G401 (cell line): ENCODE measurements at regions not wholly inside any gene's neighbourhood (a gene's known extent, or its start where the extent isn't known, plus 50 kb on each side); places are given as distances from the start of the nearest gene placed in this dataset.
"Not testable (repeated sequence)": the region's sequence is repeated elsewhere in the genome, so short reads cannot be mapped to it uniquely, and the experiment has no call there.

ENCODE experiments used
- DNase-seq: peaks from one replicate; pipeline ENCODE4 v3.0.0-alpha.2; 2015; ENCODE audit warnings: low spot score
- in situ Hi-C: cut with HindIII; loops from 2 replicates; pipeline ENCODE4 v1.10.0; 2016; ENCODE audit warnings: low sequenced_read_pairs, mixed read lengths

- in situ Hi-C loops = no loop called here
- no peak for DNase-seq
Measured at GRCh38 chr7:113030489-113030888, 56.1 kb downstream of the GPR85 start.

DNA sequence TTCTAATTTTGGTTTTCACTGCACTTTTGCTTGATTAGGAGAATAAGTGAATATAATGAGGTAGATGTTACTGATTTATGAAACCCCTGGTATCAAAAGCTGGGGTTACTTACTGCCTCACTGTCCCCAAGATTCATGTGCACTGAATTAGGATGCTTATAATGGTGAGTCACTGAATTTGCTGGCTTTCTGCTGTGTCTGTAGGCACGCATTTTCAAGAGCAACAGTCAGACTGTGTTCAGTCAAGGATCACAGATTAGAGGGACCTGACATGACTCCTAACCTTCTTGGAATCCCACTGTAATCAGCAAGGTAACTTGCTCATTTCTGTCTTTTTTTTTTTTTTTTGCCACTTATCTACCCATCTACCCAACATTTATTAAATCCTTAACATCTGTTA is 59.7 kb downstream of the GPR85 start:
- no peak for DNase-seq
- in situ Hi-C loops = no loop called here

GRCh38 chr7:113017144-113017857 is 69.3 kb downstream of the GPR85 start:
- DNase-seq, in situ Hi-C loops: not testable (repeated sequence)

DNA sequence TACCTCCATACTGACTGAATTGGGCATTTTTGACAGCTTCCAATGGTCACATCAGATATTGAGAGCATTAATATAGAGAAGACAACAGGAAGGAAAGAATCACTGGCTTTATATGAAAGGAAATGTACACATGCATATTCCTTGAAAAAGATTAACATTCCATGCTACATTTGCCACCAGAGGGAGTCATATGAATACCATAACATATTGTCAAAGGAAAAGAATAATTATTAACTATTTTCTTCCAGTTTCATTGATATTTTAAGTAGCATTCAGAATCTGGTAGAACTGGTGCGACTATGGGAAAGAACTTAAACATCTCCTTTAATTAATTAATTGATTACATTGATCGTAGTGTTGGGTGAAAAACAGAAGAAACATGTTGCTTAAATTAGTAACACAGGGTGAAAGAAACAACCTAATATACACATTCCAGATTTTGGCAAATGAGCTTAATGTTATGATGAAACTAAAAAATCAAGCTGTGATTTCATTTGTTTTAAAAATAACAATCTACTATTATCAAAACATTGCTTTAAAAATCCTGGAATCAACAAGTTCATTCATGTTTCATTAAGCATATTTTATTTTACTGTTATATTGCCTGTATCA is 71.5 kb downstream of the GPR85 start:
- DNase-seq = peak; percentile 40
- in situ Hi-C loops = no loop called here

DNA sequence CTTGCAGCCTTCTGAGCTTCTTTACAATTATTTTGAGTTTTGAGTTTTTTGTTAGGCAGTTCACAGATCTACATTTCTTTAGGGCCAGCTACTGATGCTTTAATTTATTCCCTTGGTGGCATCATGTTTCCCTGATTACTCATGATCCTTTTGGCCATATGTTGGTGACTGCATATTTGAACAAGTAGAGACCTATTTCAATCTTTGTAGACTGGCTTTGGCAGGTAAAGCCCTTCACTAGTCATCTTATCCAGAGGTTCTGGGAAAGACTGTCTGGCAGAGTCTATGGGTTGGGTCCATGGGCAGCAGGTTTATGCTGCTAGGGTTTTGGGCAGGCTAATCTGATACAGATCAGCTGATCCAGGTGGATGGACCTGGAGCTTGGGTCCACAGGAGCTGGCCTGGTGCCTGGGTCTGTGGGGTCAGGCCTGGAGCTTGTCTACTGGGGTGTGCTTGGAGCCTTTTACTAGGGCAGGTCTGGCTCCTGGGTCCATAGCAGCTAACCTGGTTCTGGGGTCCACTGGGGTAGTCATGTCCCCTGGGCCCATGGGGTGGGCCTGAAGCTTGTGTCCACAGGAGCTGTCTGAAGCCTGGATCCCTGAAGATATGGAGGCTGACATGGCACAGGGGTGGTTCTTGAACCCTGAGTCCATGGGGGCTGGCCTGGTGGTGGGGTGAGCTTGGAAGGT is 72.7 kb downstream of the GPR85 start:
- in situ Hi-C loops = no loop called here
- DNase-seq = no peak

- in situ Hi-C loops, DNase-seq: not testable (repeated sequence)
Measured at GRCh38 chr7:113012862-113013261, 73.8 kb downstream of the GPR85 start.

- no peak for DNase-seq
- in situ Hi-C loops = no loop called here
Measured at GRCh38 chr7:113010377-113010776, 76.2 kb downstream of the GPR85 start.

GRCh38 chr7:113008755-113009154 is 77.9 kb downstream of the GPR85 start:
- in situ Hi-C loops = no loop called here

DNA sequence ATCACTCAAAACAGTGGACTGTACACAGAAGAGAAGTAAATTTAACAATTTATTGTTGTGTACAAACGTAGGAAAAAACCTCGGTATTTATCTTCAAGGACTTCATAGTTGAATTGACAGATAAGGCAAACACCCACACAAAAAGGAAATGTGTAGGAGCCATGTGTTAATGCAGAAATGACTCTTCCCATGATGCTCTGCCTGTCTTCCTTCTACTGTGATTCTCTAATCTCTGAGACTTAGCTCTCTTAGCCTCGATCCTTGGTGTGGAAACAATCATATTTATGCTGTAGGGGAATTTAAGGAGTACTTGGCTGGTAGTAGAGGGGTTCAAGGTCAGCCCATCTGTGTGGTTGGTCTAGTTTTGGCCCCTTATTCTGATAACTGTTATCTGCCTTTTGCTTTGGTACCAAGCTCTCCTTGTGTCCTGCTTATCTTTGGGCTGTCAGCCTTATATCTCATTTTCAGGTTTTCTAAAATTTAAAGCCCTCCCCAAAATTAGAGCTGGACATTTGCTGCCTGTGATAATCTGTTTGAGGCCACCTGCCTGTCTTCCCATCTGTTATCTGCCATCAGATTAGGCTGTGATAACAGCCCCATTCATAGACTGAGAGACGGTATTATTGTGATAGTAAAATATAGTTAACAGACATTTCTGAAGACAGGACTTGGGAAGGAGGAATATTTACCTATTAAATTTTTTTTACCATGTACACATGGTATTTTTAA is 81.7 kb downstream of the GPR85 start:
- peak; percentile 84 for DNase-seq
- in situ Hi-C loops = no loop called here

More at GRCh38 chr7:113008755-113009154, 77.9 kb downstream of the GPR85 start:
- no peak for DNase-seq

DNA sequence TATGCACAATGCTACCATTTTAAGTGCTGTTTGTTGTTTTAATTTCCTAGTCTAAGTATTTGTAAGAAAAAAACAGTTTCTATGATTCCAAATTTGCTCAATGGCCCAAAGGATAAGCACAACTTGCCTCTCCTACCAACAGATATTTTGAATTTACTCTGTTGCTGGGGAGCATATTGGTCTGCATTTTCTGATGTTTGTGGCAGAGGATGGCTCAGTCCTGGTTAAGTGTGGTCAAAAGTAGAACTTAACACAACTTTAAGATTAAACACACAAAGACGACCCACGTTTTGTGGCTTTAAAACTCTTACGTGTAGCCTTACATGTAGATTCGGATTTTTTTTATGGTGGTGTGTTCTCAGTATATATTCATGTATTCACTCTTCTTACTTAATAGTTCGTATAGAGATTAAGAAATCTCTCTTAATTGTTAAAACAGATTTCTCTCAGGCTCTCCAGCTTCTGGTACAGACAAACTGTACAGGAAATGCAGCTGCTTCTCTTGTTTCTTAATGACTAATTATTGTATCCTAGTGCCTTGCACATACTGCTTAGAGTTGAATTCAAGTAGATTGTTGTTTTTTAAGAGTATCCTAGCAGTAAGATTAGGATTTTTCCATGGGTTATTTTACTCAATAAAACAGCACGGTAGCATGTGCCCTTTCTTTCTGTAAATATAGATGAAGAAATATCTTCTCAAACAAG is 86.2 kb downstream of the GPR85 start:
- DNase-seq = no peak
- in situ Hi-C loops = no loop called here

GRCh38 chr7:112997831-112998230 is 88.8 kb downstream of the GPR85 start:
- no peak for DNase-seq
- in situ Hi-C loops = no loop called here

GRCh38 chr7:112996331-112996871 is 90.2 kb downstream of the GPR85 start:
- DNase-seq = no peak
- in situ Hi-C loops = no loop called here

GRCh38 chr7:112995059-112995824 is 91.4 kb downstream of the GPR85 start:
- in situ Hi-C loops = no loop called here
- no peak for DNase-seq

DNA sequence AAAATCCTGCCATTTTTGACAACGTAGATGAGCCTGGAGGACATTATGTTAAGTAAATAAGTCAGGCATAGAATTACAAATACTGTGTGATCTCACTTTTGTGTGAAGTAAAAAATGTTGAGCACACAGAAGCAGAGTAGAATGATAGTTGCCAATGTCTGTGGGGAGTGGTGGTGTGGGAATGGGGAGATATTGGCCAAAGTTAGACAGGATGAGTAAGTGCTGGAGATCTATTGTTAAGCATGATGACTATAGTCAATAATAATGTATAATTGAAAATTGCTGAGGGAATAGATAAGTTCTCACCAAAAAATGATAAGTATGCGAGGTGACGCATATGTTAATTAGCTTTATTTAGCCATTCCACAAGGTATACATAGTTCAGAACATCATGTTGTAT is 92.0 kb downstream of the GPR85 start:
- no peak for DNase-seq

GRCh38 chr7:112990624-112991023 is 96.0 kb downstream of the GPR85 start:
- in situ Hi-C loops = no loop called here
- DNase-seq = no peak

More for the DNA sequence above, 92.0 kb downstream of the GPR85 start:
- in situ Hi-C loops = no loop called here

DNA sequence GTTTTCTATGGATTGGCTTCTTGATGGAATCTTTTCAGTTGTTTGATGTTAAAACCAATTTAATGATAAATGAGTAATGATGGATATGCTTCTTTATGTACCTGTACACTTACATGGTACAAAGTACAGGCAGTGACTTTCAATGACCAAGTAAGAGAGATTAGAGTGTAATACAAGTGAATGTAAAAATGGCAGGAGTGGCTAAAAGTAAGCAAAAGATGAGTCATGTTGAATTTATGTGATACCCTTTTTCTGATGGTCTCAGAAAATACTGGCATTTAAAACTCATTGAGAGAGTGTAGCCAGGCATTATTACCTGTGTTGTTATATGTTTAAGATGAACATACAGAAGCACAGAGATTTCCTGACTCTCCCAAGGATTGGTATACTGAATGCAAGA is 97.1 kb downstream of the GPR85 start:
- in situ Hi-C loops = no loop called here
- no peak for DNase-seq

- in situ Hi-C loops = no loop called here
Measured at GRCh38 chr7:112987171-112987570, 99.5 kb downstream of the GPR85 start.

More at GRCh38 chr7:112987171-112987570, 99.5 kb downstream of the GPR85 start:
- no peak for DNase-seq
